ENCODE measurements at regions not wholly inside any gene's neighbourhood (a gene's known extent, or its start where the extent isn't known, plus 50 kb on each side); places are given as distances from the start of the nearest gene placed in this dataset.
A peak's percentile ranks its signal among the peaks of the same experiment; 100 is the strongest.
"Not testable (repeated sequence)": the region's sequence is repeated elsewhere in the genome, so short reads cannot be mapped to it uniquely, and the experiment has no call there.

DNA sequence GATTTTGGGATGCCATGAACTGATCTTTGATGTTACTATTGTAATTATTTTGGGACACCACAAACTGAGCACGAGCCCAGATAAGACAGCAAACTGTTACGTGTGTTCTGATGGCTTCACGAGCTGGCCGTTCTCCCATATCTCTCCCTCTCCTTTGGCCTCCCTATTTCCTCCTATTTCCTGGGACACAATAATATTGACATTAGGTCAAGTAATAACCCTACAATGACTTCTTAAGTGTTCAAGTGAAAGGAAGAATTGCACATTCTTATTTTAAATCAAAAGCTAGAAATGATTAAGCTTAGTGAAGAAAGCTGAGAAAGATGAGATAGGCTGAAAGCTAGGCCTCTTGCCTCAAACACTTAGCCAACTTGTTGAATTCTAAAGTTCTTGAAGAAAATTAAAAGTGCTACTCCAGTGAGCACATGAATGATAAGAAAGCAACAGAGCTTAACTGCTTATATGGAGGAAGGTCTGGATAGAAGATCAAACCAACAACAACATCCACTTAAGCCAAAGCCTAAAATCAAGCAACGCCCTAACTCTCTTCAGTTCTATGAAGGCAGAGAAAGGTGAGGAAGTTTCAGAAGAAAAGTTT, 247.1 kb downstream of the LRRC70 start:
- DNase-seq: no peak
- Mint-ChIP-seq H3K36me3 (no peaks in the 10 kb centered on the region), H3K9me3 (no peaks in the 10 kb centered on the region), H3K27ac (no peak overlapping the region), H3K4me1 (no peaks in the 10 kb centered on the region), H3K4me3 (no peak overlapping the region), H3K27me3 (no peaks in the 10 kb centered on the region)
- CTCF ChIA-PET: no interaction called here

DNA sequence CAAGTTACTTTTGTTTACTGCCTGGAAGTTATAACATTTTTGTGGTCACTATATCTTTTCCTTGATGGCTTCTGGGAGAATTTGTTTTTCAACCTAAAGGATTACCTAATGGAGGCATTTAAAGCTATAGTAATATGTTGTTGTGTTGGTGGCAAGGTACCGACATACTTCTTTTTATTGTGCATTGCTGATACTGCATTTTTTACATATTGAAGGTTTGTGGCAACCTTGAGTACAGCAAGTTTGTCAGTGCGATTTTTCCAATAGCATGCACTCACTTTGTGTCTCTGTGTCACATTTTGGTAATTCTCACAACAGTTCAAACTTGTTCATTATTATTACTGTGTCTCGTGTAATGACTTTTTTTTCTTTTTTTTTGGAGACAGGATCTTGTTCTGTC, 246.3 kb downstream of the LRRC70 start:
- CTCF ChIA-PET: no interaction called here
- Mint-ChIP-seq H3K4me1 (no peaks in the 10 kb centered on the region), H3K36me3 (no peaks in the 10 kb centered on the region), H3K27me3 (no peaks in the 10 kb centered on the region), H3K9me3 (no peaks in the 10 kb centered on the region), H3K27ac (no peak overlapping the region), H3K4me3 (no peak overlapping the region)
- DNase-seq: no peak

DNA sequence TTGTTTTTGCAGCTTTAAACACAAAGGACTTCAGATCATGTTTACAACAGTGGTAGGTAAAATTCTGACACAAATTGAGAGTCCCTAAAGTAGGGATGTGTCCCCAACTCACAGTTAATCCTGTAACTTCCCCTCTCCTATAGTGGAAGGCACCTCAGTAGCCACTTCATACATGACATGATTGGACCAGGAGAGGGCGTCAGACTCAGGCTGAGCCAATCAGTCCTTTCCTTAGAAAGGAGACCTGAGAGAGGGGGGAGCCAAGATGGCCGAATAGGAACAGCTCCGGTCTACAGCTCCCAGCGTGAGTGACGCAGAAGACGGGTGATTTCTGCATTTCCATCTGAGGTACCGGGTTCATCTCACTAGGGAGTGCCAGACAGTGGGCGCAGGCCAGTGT, 238.4 kb downstream of the LRRC70 start:
- H3K4me3 Mint-ChIP-seq, CTCF ChIA-PET, H3K4me1 Mint-ChIP-seq, H3K9me3 Mint-ChIP-seq, DNase-seq, H3K36me3 Mint-ChIP-seq, H3K27me3 Mint-ChIP-seq, H3K27ac Mint-ChIP-seq: not testable (repeated sequence)

DNA sequence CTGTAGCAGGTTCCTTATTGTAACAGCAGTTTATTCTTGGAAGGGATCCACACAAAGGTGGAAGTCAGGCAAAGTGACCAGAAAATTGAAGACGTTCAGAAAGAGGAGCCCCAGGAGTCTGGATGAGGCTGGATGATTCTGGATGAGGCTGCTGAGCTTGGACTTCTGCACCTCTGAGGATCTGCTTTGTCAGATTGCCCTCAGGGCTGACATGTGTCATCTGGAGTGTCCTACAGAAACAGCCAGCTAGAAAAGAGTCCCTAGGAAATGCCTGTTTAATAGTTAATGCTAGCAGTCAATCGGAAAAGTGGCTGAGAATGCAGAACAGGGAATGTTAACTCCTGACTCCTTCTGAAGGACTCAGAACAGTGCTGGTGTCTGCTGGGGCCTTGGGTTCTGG, 236.4 kb downstream of the LRRC70 start:
- H3K27me3 Mint-ChIP-seq: no peaks in the 10 kb centered on the region
- no peaks in the 10 kb centered on the region for H3K36me3 Mint-ChIP-seq
- CTCF ChIA-PET: no interaction called here
- H3K4me1 Mint-ChIP-seq: no peaks in the 10 kb centered on the region
- H3K27ac Mint-ChIP-seq: no peak overlapping the region
- peaks cover 2% of the 10 kb centered on the region for H3K9me3 Mint-ChIP-seq
- DNase-seq: no peak
- no peak overlapping the region for H3K4me3 Mint-ChIP-seq

DNA sequence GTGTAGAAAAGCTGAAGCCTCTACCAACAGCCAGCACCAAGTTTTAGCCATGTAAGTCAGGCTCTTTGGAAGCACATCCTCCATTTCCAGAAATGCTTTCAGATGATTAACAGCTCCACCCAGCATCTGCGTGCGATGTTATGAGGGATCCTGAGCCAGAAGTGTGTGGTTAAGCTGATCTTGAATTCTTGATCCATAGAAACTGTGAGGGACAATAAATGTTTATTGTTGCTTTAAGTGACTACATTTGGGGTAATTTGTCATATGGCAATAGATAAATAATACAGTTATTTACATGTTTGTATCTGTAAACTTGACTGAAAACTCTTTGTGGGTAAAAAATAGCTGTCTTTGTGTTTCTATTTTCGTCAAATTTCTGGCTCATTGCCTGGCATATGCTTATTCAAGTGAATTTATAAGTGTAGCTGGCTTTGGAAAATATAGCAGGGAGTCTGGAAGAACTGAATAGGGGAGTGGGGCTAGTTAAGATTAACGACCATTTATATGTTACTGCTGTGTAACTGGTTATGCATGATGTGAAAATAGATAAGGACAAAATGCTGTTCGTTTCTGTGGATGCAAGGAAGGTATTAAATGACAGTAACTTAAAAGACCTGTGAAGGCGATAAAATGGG, 234.1 kb downstream of the LRRC70 start:
- H3K4me1 Mint-ChIP-seq: no peaks in the 10 kb centered on the region
- no peak overlapping the region for H3K4me3 Mint-ChIP-seq
- H3K27me3 Mint-ChIP-seq: no peaks in the 10 kb centered on the region
- H3K9me3 Mint-ChIP-seq: peaks cover 2% of the 10 kb centered on the region
- H3K36me3 Mint-ChIP-seq: no peaks in the 10 kb centered on the region
- no peak for DNase-seq
- H3K27ac Mint-ChIP-seq: no peak overlapping the region
- CTCF ChIA-PET: no interaction called here

DNA sequence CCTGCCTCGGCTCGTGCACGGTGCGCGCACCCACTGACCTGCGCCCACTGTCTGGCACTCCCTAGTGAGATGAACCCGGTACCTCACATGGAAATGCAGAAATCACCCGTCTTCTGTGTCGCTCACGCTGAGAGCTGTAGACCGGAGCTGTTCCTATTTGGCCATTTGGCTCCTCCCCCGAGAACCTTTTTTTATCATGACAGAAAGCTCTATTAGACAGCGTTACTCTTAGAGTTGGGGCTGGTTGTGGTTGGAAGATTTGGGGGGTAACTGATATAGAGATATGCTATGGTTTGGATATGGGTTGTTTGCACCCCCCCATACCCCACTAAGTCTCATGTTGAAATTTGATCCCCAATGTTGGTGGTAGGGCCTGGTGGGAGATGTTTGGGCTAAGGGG, 226.2 kb downstream of the LRRC70 start:
- H3K27ac Mint-ChIP-seq, CTCF ChIA-PET, H3K36me3 Mint-ChIP-seq, H3K27me3 Mint-ChIP-seq, H3K4me1 Mint-ChIP-seq, H3K9me3 Mint-ChIP-seq, DNase-seq: not testable (repeated sequence)
- H3K4me3 Mint-ChIP-seq: peak overlapping the region; percentile 67

DNA sequence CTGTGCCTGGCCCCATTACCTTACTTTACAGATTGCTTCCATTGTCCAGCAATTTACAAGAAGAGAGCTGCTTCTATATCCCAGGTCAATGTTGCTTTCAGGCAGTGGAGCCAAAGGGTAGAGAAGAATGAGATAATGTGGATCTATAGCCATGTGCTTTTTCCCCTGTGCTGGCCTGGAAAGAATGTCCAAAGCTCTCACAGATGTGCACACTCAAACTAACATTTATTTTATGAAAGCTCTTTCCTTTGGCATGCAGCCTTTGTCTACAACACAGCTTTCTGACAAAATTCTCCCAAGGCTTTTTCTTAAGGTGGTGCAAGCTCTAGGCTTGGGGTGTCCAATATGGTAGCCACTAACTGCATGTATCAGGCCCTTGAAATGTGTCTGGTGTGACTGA, 217.3 kb downstream of the LRRC70 start:
- H3K36me3 Mint-ChIP-seq: no peaks in the 10 kb centered on the region
- CTCF ChIA-PET: no interaction called here
- no peaks in the 10 kb centered on the region for H3K27me3 Mint-ChIP-seq
- no peaks in the 10 kb centered on the region for H3K4me1 Mint-ChIP-seq
- H3K27ac Mint-ChIP-seq: no peak overlapping the region
- no peak overlapping the region for H3K4me3 Mint-ChIP-seq
- DNase-seq: no peak
- peaks cover 11% of the 10 kb centered on the region for H3K9me3 Mint-ChIP-seq

DNA sequence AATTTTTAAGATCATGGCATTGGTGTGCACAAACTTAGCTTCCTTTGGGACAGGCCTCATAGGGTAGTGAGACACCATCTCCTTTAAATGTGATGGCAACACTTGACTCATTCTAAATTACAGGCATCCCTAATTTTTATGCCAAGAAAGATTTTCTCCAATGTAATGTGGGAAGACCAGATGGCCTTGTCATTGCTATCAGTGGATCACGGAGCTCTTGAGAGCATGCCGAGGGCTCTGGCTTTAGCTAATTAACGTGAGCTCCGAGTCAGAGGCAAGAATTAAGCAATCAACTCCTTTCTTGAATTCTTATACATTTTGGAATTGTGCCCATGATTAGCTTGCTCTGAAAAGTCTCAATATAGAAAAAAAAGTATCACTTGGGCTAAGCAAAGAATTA, 215.8 kb downstream of the LRRC70 start:
- no peaks in the 10 kb centered on the region for H3K27me3 Mint-ChIP-seq
- H3K27ac Mint-ChIP-seq: no peak overlapping the region
- H3K4me1 Mint-ChIP-seq: no peaks in the 10 kb centered on the region
- no peak overlapping the region for H3K4me3 Mint-ChIP-seq
- CTCF ChIA-PET: no interaction called here
- no peak for DNase-seq
- peaks cover 11% of the 10 kb centered on the region for H3K9me3 Mint-ChIP-seq
- H3K36me3 Mint-ChIP-seq: no peaks in the 10 kb centered on the region

DNA sequence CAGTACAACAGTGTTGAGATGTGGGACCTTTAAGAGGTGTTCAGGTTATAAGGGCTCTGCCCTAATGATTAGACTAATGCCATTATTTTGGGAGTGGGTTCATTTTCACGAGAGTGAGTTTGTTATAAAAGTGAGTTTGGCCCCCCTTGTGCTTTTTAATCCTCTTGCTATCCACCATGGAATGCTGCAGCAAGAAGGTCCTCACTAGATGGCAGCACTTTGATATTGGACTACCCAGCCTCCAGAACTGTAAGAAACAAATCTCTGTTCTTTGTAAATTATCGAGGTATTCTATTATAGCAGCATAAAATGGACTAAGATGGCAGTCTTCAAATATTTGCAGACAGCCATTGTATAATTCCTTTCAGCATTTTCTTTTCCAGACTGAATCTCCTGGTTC, 212.4 kb downstream of the LRRC70 start:
- no peak for DNase-seq
- Mint-ChIP-seq H3K4me3 (no peak overlapping the region), H3K27me3 (peaks cover 5% of the 10 kb centered on the region), H3K9me3 (no peaks in the 10 kb centered on the region), H3K4me1 (no peaks in the 10 kb centered on the region), H3K36me3 (no peaks in the 10 kb centered on the region), H3K27ac (no peak overlapping the region)
- CTCF ChIA-PET: no interaction called here

DNA sequence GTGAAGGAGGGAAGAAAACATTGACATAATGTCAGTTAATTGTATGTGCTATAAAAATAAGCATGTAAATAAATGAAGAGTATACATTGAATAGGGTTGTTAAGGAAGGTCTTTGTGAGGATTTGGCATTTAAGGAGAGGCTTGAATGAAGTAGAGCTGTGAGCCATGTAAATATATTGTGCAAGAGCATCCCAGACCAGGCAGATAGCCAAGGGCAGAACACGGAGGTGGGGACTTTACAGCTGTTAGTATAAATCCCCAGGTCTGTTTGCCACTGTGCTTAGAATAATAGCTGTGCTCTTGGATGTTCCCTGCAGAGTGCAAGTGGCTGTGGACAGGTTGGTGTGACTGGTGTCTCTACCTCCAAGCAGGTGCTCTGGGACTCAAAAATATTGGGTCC, 211.7 kb downstream of the LRRC70 start:
- H3K4me1 Mint-ChIP-seq: no peaks in the 10 kb centered on the region
- peaks cover 5% of the 10 kb centered on the region for H3K27me3 Mint-ChIP-seq
- no peak overlapping the region for H3K27ac Mint-ChIP-seq
- CTCF ChIA-PET: no interaction called here
- DNase-seq: no peak
- H3K4me3 Mint-ChIP-seq: no peak overlapping the region
- H3K9me3 Mint-ChIP-seq: no peaks in the 10 kb centered on the region
- H3K36me3 Mint-ChIP-seq: no peaks in the 10 kb centered on the region

DNA sequence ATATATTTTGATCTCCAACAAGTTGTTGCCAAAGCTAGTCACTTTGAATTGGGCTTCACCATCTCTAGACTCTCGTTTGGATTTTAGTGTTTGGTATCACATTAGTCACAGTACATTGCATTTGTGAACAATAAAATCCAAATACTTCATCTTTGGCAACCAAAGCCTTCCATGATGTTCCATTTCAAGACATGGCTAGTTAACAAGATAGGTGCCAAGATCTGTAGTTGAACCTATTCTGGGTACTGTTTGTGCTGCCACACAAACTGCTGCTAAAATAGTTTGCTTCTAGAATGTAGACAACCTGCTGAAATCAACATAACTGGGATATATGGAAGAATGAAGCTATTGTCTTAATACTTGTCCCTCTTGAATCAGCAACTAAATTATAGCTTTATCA, 207.5 kb downstream of the LRRC70 start:
- H3K36me3 Mint-ChIP-seq: no peaks in the 10 kb centered on the region
- no peaks in the 10 kb centered on the region for H3K9me3 Mint-ChIP-seq
- no peak for DNase-seq
- peaks cover 5% of the 10 kb centered on the region for H3K27me3 Mint-ChIP-seq
- H3K4me1 Mint-ChIP-seq: peaks cover 6% of the 10 kb centered on the region
- CTCF ChIA-PET: no interaction called here
- H3K27ac Mint-ChIP-seq: no peak overlapping the region
- H3K4me3 Mint-ChIP-seq: no peak overlapping the region

DNA sequence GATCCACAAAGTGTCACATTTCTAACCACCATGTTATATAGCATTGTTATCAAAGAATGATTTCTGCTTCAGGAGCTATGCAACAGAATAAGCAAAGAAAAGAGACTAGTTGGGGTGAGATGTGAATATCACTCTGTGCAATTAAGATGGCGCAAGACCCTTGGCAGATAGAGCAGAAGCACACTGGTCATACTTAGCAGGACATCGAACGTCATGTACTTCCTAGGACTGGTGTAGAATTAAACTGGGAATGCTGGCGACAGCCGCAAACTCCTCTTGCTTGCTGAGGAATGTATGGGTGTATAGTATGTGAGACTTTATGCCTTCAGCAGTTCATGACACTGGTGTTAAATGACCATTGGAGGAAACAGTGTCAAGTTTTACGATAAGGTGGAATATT, 207.0 kb downstream of the LRRC70 start:
- Mint-ChIP-seq H3K4me1 (peaks cover 6% of the 10 kb centered on the region), H3K27me3 (peaks cover 5% of the 10 kb centered on the region), H3K36me3 (no peaks in the 10 kb centered on the region), H3K9me3 (no peaks in the 10 kb centered on the region), H3K4me3 (no peak overlapping the region), H3K27ac (no peak overlapping the region)
- CTCF ChIA-PET: no interaction called here
- DNase-seq: no peak

DNA sequence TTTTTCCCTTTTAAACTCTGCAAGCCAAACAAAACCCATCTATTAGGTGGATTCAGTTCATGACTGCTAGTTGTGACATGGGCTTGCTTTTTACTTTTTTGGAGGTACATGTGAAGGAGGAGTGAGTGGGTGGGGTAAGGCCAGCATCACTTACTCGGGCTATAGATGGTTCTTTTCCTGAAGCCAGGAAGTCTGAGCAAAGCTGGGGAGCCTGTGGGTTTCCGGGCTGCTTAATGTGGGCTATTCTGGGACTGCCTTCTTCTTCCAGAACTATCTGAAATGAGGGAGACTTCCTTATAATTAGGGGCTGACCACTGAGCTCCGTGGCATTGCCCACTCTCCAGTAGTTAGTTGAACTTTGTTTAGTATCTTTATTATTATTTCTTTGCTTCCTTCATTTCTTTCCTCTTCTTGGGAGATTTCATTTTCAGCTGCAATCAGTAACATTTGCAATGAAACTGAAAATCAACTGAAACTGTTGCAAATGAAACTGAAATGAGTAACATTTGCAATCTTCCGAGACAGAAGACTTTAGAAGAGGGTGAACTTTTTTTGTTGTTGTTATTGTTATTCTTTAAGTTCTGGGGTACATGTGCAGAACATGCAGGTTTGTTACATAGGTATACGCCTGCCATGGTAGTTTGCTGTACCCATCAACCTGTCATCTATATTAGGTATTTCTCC, 204.9 kb downstream of the LRRC70 start:
- H3K4me1 Mint-ChIP-seq: peaks cover 6% of the 10 kb centered on the region
- no peaks in the 10 kb centered on the region for H3K36me3 Mint-ChIP-seq
- no peaks in the 10 kb centered on the region for H3K27me3 Mint-ChIP-seq
- DNase-seq: no peak
- CTCF ChIA-PET: interaction anchor here (1.1 kb wide), 1 partner anchor 323 kb away, joined by 5 read pairs; no protein-coding TSS in a partner anchor
- no peaks in the 10 kb centered on the region for H3K9me3 Mint-ChIP-seq
- no peak overlapping the region for H3K27ac Mint-ChIP-seq
- H3K4me3 Mint-ChIP-seq: no peak overlapping the region

DNA sequence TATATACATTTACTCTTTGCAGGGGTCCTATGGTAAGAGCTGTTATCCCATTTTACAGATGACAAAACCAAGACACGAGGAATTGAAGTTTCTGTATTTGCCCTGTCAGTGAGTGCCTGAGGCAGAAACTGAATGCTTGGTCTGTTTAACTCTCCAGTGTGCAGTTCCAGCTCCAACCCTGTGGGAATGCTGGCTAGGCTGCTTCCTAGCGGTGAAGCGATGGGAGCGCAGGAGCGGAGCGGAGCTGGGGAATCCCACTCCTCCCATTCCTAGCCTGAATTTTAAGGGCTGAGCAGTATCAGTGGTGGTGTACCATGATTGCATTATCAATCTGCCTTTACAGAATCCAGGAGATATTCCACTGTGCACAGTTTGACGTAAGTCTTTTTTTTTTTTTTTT, 202.3 kb downstream of the LRRC70 start:
- CTCF ChIA-PET: interaction anchor here (1.2 kb wide), 1 partner anchor 15 kb away, joined by 3 read pairs; no protein-coding TSS in a partner anchor

DNA sequence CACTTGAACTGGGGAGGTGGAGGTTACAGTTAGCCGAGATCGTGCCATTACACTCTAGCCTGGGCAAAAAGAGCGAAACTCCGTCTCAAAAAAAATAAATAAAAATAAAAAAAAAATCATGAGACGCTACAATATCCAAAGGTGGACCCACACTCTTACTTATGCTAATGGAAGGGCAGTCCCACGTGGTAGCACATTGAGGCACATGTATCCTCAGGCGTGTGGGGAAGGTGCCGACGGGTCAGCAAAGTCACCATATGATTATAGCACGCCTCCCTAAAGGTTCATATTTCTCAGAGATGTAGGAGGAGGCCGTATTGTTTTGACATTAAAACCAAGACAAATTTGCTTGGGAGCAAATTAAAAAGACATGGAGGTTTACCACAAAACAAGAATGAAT, 201.6 kb downstream of the LRRC70 start:
- CTCF ChIA-PET: interaction anchor here (1.2 to 2.7 kb wide), 2 partner anchors 14 to 320 kb away, joined by 3 to 15 read pairs; no protein-coding TSS in a partner anchor
- Mint-ChIP-seq H3K4me3 (no peak overlapping the region), H3K36me3 (no peaks in the 10 kb centered on the region), H3K4me1 (peaks cover 6% of the 10 kb centered on the region), H3K9me3 (no peaks in the 10 kb centered on the region), H3K27me3 (no peaks in the 10 kb centered on the region), H3K27ac (no peak overlapping the region)
- no peak for DNase-seq

More for the DNA sequence above, 202.3 kb downstream of the LRRC70 start:
- Mint-ChIP-seq H3K27me3 (no peaks in the 10 kb centered on the region), H3K9me3 (no peaks in the 10 kb centered on the region), H3K27ac (no peak overlapping the region), H3K4me1 (peaks cover 6% of the 10 kb centered on the region), H3K36me3 (no peaks in the 10 kb centered on the region), H3K4me3 (no peak overlapping the region)
- no peak for DNase-seq
